GM12891 (cell line): ENCODE measurements at regions not wholly inside any gene's neighbourhood (a gene's known extent, or its start where the extent isn't known, plus 50 kb on each side); places are given as distances from the start of the nearest gene placed in this dataset.

Experiments used
- PAX5 ChIP-seq: IDR thresholded peaks from 2 replicates; pipeline ENCODE4 v1.6.1; 2011; ENCODE audit warnings: low read length, moderate library complexity, mild to moderate bottlenecking; ENCODE audit not compliant: insufficient read depth, severe bottlenecking
- POLR2A ChIP-seq: IDR thresholded peaks from 2 replicates; pipeline ENCODE4 v1.6.1; 2011; ENCODE audit warnings: low read depth, low read length, control low read depth
- POLR2AphosphoS5 ChIP-seq: IDR thresholded peaks from 2 replicates; pipeline ENCODE4 v1.6.1; 2011; ENCODE audit warnings: low read depth, low read length, control low read depth
- TAF1 ChIP-seq: IDR thresholded peaks from 2 replicates; pipeline ENCODE4 v1.6.1; 2011; ENCODE audit warnings: low read depth, low read length, control low read depth

- TF ChIP-seq POLR2A = no peak
- no peak for TF ChIP-seq POLR2AphosphoS5
- TF ChIP-seq TAF1 = no peak
- no peak for TF ChIP-seq PAX5
Measured at GRCh38 chr9:11758016-11758415, 935.2 kb upstream of the TYRP1 start.
